Inflammatory macrophage (primary cell): ENCODE measurements at regions not wholly inside any gene's neighbourhood (a gene's known extent, or its start where the extent isn't known, plus 50 kb on each side); places are given as distances from the start of the nearest gene placed in this dataset.

Experiments used
- DNase-seq, 2 donors: peaks; one replicate each; pipeline ENCODE4 v3.0.0-alpha.2; 2020 to 2022

DNA sequence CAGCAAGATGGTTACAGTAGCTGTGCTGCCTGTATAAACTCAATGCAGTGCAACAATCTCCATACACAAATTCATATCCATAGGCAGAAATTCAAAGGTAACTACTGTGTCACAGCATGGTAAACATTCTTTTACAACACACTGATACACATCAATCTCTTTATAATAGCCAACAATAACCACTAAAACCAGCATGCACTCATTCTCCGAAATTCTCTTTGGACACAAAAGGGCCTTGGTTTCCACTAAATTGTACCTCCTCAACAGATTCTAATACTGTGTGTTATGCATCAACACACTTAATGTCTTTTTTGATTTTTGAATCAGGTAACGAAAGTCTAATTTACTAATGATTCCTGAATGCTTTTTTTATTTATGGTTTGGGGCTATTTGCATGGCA is 1323.7 kb downstream of the GRIK2 start:
- DNase-seq, result no peak

DNA sequence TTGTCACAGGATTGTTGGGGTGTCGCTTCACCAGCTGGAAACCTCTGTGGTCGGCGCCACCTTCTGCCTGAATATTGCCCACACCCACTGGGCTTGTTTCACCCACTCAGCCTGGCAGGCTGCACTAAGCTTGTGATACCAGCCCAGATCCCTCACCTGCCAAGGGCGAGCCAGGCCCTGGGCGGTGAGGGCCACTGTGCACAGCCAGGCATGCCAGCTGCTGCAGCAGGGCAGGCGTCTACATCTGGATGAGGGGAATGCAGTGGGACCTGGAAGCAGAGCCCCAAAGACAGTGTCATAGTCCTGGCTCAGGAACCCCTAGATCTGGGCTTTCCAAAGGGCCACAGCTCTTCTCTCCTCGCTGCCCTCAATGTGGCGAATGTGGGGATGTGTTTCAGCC is 1307.5 kb downstream of the GRIK2 start:
- DNase-seq, result no peak

DNA sequence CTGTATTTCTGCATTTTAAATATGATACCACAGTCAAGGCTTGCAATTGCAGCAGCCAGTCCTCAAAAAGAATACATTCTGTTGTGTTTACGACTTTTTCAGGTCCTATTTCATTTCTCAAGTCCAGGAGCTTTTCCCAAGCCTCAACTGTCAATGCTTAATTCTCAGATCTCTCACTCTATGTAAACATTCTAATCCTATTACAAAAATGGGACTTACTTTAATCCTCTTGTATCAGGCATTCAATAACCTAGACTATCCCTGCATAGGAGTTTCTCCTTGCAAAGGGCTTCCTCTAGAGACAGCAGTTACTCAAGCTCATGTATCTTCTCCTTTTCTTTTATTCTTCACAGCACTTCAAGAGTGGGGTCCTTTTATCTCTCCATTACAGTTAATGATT is 1293.0 kb downstream of the GRIK2 start:
- DNase-seq, result no peak

DNA sequence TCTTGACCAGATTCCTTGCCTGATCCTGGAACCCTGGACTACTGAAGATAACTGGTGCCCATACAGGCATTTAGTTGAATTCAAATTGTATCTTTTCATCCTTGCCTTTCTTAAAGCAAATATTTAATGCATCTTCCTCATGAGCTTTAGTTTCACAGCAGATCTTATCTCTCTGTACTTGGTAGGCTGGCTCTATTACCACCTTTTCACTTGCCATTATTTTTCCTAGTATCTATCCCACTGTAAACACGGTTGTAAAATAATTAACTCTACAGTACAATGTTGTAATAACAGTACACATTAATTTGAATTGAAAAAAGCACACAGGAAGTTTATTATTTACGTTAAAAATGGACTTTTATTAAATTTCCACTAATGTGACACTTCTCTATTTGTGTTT is 1286.9 kb downstream of the GRIK2 start:
- no peak for DNase-seq

DNA sequence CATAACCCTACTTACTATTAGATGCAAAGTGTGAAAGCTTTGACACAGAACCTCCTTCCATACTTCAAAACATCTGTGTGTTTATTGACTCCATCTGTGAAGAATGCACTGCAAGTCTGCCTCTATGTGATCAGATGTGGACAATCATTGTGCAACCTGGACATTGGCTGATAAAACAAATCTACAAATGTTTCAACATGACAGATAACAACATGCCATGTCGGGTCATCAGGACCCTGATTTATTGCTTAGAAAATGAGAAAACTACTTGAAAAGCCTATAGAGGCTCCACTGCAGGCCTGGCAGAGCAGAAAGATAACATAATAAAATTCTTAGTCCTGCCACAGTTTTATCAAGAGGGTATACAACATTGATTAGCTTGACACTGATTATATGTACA is 1286.4 kb downstream of the GRIK2 start:
- no peak for DNase-seq

DNA sequence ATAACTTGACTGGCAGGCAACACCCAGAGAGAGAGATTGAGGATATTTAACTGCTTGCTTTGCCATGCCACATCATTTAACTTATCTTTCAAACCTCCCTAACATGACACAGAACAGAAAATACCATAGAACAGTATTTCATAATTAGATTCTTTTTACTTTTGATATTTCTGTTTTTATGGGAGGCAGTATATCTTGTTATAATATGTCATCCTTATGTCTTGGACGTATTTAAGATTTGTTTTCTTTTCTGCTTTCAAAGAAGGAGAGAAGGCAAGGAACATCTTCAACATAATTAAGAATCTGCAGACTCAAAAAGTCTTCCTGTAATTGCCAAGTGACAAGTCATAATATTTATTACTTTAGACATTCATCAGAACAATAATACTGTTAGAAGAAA is 1283.7 kb downstream of the GRIK2 start:
- DNase-seq, result no peak

DNA sequence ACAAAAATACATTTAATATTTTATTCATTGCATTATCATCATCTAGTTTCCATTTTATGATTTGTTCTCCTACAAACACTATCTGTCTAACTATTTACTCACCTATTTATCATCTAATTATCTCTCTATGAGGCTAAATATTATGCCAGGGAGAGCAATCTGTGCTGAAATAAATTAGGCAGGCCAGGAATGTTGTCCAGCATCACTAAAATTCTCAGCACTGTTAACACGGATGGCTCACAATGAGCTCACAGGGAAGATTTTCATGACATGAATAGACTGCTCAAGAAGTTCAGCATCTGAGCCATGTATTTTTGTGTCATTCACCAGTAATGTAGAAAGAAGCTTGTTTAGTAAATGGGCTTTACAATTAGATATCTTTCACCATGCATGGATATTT is 1277.2 kb downstream of the GRIK2 start:
- DNase-seq, result no peak

DNA sequence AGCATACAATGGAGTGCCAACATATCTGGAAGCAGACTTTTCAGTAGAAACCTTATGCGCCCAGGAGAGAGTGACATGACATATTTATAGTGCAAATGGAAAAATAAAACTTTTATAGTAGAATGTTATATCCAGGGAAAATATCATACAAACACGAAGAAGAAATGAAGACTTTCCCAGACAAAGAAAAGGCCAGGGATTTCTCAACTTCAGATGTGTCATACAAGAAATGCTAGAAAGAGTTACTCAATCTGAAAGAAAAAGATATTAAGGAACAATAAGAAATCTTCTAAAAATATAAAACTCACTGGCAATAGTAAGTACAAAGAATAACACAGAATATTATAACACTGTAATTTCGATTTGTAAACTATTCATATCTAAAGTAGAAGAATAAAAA is 1269.3 kb downstream of the GRIK2 start:
- no peak for DNase-seq

DNA sequence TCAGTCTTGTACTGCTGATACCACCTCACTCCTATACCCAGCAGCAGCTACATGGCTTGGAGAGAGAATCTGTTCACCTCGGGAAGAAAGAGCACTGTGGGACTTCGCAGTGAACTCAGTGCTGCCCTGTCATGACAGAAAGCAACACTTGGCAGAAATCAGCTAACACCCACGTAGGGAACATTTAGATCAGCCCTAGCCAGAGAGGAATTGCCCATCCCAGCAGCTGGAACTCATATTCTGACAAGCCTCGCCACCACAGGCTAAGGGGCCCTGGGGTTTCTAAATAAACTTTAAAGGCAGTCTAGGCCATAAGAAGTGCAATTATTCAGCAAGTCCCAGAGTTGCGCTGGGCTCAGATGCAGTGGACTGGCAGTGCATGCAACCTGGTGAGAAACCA is 1266.8 kb downstream of the GRIK2 start:
- no peak for DNase-seq

DNA sequence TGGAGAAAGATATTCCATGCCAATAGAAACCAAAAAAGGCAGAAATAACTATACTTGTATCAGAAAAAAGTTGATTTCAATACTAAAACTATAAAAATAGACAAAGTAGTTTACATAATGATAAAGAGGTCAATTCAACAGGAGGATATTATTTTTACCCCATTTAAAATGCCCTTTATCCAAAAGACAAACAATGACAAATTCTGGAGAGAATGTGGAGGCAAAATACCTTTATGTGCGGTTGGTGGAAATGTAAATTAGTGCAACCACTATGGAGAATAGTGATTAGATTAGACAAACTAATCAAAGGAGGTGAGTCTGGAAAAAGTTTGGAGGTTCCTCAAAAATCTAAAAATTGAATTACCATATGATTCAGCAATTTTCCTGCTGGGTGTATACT is 1262.3 kb downstream of the GRIK2 start:
- DNase-seq, result no peak

DNA sequence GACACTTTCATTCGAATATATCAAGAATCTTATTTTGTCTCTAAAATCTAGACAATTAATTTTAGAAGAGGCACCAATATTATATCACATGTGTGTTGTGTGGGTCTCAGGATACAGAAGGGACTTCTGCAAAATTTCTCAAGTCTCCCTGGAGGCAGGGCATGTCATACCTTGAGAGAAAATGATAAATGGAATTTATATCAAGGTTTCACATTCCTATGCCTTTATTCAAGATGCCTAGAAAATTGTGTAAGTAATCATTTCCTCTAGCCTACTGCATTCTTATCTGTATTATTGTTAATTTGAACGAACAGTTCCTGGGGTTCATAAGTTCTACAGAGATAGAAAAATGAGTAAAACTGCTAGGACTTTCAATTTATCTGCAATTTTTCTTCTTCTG is 1247.9 kb downstream of the GRIK2 start:
- DNase-seq, result no peak

DNA sequence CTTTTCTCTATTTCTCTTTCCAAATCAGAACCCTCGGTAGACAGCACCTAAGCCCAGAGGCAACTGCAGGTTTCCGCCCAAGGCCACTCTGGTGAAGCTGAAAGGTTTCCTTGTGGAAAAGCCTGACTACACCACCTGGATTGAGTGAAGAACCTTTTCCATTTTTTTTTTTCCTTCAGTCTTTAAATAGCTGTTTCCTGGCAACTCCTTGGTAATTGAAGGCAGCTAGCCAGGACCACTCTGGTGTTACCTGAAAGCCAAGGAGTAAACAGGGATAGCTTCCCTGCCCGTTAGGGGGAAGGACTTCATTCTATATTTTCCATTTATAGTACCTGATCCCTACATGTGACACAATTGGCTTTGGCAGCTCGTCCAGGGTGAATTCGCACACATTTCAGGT is 1238.4 kb downstream of the GRIK2 start:
- no peak for DNase-seq

DNA sequence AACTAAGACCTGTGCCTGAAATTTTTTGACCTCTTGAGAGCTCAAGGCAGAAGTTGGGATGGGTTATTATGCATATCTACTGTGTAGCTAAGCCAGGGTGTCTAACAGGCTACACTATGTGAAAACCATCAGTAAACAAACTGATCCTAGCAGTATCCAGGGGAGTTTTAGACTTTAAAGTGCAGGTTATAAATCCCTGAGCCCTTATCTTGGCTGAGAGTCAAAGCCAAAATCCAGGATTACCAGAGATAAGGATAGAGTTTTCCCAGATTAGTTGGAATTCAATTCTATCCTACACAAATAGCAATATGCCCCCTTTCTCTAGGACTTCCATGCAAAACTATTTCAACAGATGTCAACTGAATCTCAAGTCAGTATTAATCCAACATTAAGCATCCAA is 1229.7 kb downstream of the GRIK2 start:
- DNase-seq, result no peak

DNA sequence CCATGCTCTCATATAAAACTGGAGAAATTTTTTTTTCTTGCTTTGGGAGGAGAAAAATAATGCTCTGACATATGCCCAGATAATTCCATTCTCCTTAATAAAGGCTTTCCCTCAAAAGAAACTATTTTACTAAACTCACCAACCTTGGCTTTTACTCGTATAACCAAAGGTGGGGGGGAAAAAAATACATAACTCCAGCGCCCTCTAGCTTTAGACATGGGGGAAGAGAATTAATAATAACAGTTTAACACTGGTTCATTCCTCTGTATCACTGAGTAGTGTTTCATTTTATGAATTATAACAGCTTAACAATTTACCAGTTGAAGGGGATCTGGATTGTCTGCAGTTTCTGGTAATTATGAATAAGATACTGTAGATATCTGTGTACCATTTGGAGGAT is 1226.1 kb downstream of the GRIK2 start:
- DNase-seq, result no peak

DNA sequence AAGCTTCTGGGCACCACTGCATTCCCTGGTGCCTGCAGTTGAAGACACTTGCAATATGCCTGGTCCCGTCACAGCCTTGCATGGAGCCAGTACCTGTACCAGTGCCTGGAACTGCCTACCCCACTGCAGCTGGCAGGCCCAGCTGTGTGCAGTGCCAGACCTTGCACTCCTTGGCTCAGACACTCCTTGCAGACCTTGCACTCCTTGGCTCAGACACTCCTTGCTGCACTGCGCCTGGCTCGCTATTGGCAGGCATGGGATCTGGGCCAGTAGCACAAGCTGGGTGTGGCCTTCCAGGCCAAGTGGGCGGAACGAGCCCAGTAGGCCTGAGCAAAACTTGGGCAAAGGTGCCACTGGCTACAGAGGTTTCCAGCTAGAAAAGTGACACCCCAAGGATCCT is 1189.1 kb downstream of the GRIK2 start:
- DNase-seq, result no peak

DNA sequence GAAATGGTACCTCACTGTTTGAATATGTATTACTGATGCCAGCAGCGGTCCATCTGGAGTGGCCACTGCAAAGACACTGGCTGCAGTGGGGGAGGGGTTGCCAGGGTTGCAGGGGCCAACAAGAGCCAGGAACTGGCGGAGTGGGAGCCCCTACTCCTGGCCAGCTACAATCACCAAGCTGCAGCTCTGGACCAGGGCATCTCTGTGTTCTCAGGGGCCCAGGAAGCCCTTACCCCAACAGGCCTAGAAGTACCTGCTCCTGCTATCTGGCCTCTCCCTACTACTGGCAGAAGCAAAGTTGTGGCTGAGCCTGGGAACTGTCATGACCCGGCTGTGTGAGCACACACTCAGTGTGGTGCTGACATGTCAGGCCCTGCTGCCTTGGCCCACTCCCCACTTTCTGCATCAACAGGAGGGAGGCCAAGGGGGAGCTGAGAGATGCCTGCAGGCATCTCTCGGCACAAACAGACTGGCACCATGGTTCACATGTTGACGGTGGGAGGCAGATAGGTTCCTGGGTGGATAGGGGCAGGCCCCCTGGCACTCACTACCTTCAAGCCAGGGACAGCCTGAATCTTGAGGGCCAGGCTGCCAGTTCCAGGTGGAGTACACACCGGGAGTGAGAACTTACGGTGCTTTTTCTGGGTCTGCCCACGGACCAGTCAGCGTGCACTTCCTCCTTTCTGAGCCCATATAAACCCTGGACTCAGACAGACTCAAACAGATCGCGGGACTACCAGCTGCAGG is 1188.0 kb downstream of the GRIK2 start:
- DNase-seq, result no peak

DNA sequence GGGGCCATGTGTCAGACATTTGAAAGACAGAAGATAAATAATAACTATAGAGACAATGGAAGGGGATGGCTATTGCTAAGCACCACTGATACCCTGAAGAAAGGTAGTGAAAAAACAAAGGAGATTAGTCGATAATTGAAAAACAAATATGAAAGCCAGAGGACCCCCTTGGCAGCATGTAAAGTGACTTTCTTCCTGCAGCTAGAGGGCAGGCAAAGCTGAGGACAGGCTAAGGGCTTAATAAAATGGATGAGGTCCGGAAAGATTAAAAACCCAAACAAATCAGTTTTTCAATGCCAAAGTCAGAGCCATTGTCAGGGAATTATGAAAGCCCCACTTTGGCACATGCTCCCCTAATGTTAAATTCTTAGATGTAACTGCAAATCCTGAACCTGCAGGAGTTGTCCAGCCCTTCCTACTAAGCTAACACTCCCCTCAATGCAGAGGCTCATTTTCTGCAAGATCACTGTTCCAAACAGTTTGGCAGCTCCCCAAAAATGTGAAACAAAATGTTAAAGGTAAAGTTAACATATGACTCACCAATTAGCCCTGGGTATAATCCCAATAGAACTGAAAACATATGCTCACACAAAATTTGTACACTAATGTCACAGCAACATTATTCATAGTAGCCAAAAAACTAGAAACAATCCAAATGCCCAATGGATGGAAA is 1177.9 kb downstream of the GRIK2 start:
- DNase-seq, result no peak

DNA sequence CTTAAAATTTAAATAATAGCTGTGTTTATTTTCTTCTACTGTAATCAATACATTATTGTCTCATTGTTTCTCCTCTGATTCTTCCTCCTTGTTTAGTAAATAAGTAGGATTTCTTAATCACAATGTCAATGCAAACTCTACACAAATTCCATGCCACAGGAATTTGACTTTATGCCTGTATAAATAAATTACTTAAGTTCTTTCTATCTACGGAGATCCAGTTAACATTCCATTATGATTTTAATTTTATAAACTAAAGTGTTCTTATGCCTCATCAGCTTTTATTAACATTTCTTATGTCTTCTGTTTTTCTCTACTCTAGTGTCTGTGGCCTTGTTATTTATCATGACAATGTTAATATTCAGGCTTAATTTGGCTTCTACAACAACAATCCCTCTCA is 1169.2 kb downstream of the GRIK2 start:
- DNase-seq, result no peak

DNA sequence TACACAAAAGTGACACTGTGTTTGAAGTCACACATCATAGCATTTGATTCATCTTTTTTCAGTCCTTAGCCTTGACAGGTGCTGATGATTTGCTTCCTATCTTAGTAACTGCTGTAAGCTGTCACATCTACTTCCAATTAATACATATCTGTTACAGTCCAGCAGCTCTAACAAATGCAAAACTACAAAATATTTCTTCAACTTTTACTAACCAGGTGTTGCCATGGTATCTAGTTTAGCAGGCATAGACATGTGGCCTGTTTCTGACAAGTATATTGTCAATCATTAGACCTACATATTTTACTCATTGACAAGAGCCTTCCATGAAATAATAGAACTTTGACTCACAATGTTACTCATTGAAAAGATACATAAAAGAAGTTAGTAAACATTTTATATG is 1159.7 kb downstream of the GRIK2 start:
- DNase-seq, result no peak

DNA sequence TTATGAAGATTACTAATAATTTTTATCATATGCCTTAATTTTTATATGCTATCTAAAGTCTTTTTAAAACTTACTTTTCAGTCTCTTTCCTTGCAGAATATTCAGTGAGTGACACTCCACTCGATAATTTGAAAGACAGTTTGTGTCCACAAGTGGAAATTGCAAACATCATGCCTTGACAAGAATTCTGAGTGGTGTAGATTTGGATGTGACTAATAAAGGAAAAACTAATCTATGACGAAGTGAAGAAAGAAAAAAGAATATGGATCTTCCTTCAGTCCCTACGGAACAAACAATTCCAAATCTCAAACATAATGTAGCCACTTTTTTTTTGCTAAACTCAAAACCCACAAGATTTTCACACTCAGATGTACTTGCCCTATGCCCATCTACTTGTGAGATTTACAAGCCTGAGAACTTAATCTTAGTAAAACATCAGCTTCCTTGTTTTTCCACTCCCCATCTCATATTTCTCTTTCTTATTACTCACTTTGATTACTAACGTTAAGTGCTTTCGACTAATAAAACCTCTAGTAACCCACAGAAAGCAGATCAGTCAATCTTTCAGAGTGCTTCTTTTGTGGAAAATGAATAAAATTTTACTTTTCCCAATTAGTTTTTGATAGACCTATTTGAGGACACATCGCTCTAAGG is 1155.8 kb downstream of the GRIK2 start:
- DNase-seq, result no peak

DNA sequence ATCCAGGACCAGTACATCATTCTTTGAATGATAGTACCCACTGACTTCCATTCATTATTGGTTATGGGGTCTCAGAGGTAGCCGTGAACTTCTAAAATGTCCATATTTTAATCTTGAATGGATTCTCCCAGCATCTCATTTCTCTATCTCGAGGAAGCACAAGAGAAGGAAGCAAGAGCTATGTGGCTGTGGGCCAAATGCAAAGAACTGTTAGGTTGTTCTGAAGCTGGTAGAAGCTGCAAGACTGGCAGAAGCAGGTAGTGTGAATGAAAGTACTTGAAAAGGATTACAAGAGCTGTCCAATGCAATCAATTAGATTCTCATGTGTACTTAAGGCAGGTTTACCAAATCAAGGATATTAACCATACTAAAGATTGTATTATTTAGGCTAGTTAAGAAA is 1131.8 kb downstream of the GRIK2 start:
- no peak for DNase-seq

DNA sequence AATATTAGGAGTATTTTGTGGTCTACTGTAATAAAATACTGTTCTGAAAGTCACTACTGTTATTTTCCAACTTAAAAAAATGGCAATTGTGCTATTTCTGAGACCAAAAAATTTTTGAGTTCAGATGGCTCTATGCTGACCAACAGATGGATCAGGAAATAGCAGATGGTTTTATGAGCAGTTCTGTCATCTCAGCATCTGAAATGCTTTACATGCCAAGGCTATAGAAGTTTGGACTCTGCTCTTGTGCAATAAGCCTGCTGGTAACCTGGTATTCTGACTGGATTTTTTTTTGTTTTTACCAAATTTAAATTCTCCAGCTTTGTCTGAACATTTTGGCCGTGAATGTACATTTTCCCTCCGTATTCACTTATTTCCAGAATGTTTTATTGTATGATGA is 1127.5 kb downstream of the GRIK2 start:
- no peak for DNase-seq

DNA sequence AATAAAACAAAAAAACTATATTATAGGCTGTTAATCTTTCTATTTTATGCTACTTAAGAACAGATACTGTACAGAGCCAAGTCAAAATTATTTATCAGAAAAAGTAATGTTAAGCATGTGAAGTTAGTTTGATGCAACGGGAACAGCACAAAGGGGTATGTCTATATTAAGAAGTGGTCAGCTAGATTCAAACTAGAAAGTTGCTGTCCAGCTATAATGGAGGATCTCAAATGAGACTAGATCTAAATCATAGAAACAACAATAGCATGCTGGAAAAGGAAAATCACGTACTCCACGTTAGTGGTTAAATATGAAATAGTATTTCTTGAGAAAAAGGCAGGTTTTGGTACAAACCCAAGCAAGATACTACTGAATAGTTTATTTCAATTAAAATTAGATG is 1124.0 kb downstream of the GRIK2 start:
- no peak for DNase-seq

DNA sequence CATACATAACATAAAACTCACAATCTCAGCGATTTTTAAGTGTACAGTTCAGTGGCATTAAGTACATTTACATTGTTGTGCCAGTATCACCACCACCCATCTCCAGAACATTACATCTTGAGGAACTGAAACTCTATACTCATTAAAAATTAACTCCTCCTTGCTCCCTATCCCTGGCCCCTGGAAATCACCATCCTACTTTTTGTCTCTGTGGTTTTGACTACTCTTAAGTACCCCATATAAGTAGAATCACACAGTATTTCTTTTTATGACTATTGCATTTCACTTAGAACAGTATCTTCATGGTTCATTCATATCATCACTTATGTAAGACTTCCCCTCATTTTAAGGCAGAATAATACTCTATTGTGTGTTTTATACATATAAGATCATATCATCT is 1108.1 kb downstream of the GRIK2 start:
- no peak for DNase-seq
